Eye (tissue), 1 donor: ENCODE measurements at regions not wholly inside any gene's neighbourhood (a gene's known extent, or its start where the extent isn't known, plus 50 kb on each side); places are given as distances from the start of the nearest gene placed in this dataset.
"Not testable (repeated sequence)": the region's sequence is repeated elsewhere in the genome, so short reads cannot be mapped to it uniquely, and the experiment has no call there.

Experiments
- DNase-seq: peaks from one replicate; pipeline ENCODE4 v3.0.0-alpha.2; 2015

DNA sequence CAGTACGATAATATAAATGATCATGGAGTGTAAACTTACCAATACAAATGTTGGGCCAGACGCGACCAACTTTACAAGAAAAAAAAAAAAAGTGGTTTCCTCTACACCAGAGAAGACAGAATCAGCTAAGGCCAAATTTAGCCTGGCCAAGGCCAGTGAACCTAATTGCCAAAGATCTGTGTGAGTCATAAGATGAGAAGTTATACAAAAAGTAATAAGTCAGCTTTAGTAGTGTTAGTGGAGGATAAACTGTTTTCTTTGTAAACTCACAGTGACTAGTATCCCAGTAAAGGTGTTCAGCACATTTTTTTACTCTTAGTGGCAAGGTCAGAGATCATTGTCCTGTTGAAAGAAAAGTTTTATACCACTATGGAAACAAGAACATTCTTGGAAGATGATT lies 531.4 kb upstream of the TECRL start:
- DNase-seq = no peak

DNA sequence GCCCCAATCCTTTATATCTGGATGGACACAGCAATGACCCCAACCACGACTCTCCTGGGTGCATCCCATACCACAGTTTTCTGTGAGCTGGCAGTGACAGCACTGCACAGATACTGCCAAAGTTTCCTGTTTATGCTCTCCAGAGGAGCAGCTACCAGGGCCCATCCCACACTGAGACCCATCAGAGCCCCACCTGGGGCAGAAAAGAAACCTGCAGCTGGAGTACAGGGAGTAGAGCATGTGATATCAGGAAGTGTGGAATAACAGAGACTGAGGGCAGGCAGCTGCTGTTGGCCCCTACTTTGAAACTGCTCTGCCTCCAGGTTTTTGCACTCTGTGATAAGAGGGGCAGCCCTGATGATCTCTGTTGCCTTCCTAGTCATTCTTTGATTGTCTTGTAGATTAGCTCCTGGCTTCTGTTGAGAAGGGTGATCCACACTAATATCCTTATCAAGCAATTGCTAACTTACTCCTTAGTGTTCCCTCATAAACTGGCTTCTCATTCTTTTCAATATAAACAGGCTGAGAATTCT lies 526.3 kb upstream of the TECRL start:
- no peak for DNase-seq

DNA sequence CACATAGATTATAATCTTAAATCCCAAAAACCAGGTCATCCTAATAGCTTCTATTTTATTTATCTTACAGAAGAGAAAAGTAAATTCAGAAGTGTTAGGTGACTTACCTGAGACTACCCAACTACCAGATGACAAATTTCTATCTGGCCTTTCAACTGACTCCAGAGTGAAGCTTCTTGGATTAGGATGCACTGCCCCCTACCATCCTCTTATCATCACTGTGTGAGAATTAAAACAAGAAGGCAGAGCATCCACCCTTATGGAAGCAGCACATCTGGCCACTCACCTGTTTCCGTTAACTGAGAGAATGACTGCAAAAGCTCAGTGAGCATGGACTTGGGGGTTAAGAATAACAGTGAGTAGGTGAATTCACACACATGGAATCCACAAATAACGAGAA lies 502.6 kb upstream of the TECRL start:
- DNase-seq = no peak

DNA sequence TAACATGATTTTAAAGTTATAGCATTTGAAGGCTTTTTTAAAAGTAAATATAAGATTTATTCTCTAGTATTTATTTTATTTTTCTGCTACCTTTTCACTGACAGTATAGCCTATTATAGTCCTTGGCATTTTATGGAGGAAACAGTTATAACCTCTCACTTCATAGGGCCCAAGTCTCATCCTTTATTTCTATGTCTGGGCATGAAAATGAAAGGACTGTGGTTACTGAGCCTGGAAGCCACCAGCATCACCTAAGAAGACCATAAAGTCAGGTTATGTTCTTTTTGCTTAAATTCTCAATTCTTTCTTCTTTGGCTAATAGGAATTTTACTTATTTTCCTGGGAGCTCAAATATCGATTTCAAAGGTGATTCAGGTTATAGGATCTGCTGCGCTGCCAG lies 494.7 kb upstream of the TECRL start:
- DNase-seq = no peak

DNA sequence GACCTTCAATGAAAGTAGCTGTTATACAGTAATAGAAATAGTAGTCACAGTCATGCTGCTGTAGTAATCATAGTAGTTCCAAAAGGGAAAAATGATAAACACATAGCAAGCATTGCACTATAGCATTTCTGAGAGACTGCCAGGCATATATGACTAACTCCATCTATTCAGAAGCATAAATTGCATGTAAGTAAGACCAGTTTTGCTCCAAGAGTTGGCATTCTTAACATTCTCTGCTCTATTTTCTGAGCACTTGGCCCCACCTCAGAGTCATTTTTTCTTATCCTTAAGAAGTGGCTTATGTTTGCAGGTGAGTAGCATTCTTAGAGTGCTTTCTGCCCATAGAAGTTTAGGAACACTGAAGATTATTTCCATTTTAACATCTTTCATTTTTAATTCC lies 490.3 kb upstream of the TECRL start:
- DNase-seq = no peak

DNA sequence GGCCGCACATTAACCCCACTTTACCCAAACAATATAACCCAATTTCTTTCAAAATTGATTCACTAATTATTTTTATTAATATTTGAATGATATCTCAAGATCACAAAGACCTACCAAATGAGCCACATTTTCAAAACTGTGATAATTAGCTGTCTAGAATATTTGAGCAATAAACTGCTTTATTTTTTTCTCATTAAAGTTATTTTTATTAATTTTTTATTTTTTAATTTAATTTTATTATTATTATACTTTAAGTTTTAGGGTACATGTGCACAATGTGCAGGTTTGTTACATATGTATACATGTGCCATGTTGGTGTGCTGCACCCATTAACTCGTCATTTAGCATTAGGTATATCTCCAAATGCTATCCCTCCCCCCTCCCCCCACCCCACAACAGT lies 489.8 kb upstream of the TECRL start:
- not testable (repeated sequence) for DNase-seq

DNA sequence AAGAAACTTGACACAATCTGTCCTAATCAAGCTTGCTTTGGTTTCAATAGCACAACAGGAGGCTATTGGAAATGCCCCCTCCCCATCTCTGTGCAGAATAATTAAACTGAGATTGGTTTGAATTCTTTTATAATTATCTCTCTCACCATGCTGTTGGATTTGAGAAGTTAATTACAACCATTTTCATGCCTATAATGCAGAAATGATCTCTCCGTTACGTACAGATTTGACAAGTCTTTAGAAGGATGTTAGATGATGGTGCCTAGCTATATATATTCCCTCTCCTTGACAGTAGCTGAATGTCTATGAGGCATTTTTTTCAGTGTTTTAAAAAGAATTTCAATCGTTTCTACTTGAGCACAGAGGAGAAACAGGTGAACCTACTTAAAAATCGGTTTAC lies 488.4 kb upstream of the TECRL start:
- DNase-seq = peak; percentile 29

DNA sequence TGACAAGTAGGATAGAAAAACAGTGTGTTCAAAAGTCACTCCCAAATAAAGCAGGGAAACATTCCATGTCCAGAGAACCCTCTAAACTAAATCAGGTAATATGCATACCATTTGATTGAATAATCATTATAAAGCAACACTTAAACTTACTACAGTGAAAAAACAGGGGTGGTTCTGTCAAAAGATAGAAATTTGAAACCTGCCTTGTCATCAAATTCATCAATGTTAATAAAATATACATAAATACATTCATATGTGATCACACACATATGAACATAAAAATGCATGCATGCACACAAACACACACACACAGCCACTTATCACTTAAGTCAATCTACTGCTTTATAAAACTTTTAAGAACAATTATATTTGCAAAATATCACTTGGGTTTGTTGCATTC lies 485.8 kb upstream of the TECRL start:
- no peak for DNase-seq

DNA sequence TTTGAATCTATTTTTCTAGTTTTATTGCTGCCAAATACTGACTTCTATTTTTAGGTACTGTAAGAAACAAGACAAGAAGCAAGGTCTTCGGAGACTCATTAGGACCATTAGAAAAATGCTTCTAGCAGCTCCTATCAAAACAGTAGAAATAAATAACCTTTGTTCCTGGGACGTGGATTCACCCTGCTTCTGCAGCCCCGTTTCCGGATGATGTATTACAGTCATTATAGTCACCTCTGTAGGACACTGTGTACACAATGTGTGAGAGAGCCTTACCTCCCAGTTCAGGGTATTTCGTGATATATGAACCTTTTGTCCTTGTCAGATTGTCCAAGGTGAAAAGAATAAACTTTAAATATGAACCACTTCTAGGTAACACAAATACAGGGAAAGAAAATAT lies 484.0 kb upstream of the TECRL start:
- no peak for DNase-seq

DNA sequence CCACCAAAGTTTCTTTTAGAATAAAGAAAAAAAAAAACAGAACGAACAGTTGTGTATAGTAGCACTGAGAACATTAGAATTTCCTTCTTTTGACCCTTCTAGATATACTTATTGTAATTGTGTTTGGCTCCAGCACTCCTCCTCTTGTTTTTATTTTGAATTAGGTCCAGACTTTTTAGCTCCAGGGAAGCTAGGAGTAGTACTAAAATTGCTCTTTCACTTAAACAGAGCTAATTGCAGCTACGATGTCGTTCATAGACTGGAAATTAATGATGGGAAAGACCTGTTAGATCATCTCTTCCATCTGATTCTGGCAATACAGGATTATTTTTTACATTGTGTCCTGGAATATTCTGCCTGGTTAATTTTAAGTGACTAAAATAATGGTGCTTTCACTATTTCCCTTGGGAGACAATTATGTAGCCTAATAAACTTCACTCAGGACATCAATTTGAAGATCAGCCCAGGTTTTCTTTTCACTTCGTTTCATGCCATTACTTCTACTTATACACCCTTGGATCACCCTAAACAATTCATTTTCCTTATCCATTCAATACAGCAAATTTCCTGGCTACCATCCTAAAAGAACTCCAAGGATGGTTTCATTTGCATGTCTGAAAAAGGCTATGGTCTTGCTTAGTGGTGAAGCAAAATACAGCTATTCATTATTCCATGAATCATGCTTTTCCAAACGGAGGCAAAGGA lies 480.8 kb upstream of the TECRL start:
- no peak for DNase-seq

DNA sequence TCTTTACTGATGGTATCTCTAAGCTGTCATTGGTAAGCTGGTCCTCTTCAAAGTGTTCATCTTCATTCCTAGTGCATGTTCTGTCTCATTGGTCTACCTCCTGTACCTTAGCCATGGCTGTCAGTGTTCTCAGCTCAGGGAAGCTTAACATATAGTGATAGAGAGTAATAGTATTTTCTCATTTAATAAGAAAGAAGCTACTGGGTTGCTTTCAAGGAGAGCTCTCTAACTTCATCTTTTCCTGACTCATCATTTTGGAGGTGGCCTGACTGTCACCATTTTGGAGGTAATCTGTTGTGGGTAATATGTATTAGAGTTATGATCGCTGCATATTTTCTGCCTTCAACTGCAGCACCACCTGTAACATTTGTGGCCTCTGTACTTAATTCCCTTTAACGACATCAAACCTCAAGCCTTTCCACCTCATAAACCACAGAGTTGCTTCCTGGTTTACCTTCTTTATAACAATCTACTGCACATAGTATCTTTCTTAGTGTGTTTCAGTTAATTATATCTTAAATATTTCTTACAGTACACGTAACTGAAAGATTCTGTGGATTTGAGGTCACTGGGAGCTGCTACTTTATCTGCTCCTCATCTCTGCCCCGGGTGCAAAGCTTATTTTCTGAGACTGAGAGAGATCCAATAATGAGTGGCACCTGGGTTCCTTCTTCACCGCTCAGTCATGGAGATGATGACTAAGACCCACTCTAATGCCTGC lies 474.0 kb upstream of the TECRL start:
- no peak for DNase-seq

DNA sequence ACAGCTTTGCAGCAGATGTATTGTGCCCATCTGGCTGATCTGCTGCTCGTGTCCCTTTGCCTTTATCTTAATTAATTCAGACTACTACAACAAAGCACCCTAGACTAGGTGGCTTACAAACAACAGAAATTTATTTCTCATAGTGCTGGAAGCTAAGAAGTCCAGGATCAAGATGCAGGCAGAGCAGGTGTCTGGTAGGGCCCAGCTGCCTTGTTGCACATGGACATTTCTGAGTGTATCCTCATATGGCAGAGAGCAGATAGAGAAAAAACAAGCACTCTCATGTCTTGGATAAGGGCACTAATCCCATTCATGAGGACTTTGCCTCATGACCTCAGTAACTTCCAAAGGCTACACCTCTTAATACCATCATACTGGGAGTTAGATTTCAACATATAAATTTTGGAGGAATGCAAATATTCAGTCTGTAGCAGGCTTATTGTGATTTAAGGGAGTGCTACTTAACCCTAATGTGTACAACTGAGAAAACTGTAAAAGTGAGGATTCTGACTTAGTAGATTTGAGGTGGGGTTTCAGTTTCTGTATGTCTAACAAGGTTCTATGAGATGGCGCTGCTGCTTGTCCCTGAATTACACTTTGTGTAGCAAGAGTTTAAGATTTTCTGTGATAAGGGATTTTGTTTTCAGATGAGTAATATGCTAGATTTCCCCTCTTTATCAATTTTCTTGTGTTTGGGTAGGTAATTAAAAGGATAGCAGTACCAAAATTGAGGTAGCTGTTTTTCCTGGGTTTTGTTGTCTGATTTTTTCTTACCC lies 473.2 kb upstream of the TECRL start:
- DNase-seq = peak; percentile 38

DNA sequence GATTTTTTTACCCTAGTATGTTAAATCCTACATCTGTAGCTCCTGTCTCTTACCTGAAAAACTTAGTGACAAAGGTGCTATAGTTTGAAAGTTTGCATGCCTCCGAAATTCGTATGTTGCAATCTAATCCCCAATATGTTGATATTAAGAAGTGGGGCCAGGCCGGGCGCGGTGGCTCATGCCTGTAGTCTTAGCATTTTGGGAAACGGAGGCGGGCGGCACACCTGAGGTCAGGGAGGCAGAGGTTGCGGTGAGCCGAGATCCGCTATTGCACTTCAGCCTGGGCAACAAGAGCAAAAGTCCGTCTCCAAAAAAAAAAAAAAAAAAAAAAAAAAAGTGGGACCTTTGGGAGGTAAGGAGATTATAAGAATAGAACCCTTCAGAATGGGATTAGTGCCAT lies 471.3 kb upstream of the TECRL start:
- no peak for DNase-seq

DNA sequence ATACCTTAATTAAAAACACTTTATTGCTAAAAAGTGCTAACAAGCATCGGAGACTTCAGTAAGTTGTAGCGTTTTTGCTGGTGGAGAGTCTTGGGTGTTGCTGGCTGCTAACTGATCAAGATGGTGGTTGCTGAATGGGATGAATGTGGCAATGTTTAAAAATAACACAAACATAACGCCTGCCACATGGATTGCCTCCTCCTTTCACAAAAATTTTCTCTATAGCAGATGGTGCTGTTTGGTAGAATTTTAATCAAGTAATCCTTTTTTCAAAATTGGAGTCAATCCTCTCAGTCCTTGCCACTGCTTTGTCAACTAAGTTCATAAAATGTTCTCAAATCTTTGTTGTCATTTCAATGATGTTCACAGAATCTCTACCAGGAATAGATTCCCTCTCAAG lies 466.8 kb upstream of the TECRL start:
- DNase-seq = no peak

DNA sequence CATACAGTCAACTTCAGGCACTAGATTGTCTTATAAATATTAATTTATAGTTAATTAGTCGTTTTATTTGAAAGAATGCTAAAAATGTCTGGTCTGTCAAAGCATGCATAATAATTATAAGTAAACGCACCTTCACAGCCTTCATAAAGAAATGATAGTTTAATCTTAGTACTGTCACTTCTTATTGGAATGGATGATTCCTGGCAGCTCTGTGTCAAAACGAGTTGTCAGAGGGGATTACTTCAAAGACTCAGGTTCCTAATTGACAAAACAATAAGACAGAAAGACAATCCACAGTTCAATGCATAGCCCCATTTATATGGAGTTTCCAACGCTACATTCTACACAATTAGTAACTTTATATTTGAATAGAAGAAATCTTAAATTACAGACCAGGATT lies 461.3 kb upstream of the TECRL start:
- DNase-seq = peak; percentile 25

DNA sequence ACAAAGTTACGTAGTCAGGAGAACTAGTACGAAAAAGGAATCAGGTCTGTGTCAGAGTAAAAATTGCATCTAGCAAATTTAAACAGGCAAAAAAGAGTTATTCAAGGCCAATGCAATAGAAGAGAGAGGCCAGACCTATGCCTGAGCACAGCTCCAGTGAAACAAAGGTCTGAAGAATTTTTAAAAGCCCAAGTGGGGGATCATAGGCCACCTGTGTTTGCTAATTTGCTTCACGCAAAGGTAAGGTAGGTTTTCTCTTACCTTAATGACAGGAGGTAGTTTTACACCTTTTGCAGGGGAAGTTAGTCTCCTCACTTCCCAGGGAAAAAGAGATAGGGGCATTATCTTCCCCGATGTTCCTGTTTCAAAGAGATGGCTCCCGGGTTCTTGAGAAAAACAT lies 448.6 kb upstream of the TECRL start:
- DNase-seq = no peak

DNA sequence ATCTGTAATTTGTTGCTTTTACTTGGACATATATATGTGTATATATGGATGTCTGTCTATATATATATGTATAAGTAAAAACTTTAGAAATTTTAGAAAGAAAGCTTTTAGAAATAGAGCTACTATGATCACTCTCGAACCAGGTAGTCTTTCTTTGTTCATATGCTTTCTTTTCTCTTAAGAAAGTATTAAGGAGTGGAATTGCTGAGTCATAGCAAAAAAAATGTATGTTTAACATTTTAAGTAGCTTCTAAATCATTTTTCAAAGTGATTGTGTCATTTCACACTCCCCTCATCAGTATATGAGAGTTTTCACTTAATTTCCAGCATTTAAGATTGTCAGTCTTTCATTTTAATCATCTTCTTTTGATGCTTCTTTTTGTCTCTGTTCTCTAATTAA lies 447.9 kb upstream of the TECRL start:
- DNase-seq = no peak

DNA sequence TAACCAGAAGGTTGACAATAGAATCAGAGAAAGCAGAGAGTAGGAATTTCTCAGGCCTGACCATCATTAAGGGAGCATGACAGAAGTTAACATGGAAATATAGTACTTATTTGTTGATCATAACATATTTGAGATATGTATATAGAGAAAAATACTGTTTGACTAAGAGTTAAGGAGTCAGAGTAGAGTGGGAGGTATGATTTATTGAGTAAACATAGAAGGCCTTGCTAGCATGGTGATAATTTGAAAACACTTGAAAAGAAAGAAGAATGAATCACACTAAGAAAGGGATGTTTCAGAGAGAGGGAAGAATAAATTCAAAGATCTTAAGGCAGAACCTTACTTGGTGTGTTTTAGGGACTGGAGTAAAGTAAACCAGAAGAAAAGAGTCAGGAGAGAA lies 437.2 kb upstream of the TECRL start:
- DNase-seq = no peak

DNA sequence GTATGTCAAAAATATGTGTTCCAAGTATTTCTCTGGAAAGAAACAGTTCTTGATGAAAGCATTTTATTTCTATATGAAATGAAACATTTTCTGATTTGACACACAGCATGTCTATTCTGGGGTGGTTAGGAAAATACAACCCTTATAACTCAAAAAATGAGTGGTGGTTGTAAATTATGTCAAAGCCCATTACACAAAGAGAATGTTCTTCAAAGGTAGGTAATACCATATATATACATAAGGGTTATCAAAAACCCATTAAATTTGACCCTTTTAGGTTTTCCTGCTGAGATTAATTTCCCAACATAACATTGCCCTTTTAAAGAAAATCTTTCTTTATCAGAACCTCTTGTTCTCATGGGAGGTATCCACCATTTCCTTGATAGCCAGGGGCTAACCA lies 420.5 kb upstream of the TECRL start:
- DNase-seq = no peak

DNA sequence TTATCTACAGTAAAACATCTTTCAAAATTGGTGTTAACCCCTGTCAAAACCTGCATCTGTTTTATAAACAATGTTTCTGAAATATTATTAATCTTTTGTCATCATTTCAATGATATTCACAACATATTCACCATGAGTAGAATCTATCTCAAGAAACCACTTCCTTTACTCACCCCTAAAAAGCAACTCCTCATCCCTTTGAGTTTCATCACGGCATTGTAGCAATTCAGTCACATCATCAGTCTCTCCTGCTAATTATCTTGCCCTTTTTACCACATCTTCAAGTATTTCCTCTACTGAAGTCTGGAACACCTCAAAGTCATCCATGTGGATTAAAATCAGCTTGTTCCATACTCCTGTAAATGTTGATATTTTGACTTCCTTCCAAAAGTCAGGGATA lies 415.3 kb upstream of the TECRL start:
- DNase-seq = no peak

DNA sequence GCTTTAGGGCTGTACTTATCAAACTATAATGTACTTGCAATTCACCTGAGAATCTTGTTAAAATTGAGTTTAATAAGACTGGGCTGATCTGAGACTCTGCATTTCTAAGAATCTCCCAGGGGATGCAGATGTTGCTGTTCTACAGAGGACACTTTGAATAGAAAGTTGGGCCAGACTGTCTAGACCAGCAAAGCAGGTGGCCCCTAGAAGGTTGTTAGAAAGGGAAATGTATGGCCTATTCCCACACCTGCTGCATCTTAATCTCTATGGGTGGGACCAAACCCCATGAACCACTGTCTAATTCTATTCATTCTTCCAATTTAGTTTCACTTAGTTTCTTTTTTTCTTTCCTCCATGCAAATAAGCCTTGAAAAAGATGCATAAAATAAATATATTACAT lies 413.2 kb upstream of the TECRL start:
- no peak for DNase-seq

DNA sequence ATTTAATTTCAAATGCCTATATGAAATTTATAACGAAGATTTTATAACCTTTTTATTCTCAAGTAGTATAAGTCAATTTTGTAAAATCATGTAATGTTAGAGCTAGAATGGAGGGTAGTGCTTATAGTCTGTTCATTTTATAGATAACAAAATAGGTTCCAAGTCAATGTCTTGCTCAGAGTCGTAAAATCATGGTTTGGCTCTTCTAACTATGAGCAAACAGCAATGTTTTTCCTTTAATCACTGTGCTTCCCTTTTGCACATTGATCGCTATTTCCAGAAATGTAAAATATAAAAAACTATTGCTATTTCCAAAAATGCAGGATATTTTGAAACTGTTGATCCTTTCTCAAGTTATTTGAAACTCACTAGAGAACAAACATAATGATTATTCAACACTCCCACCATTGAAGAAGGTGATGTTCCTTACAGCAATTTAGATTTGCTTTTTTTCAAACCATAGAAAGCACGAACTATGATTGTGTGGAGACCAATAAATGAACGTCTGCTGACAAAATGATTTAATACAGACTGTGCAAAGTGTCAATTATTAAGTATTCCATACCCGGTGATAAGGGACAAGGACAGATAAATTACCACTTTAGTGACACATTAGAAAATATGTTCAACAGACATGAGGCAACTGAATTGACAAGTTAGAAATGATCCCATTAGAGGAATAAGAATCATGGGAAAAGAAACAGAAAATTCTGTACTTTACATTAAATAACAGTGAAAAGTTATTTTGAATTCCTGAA lies 412.1 kb upstream of the TECRL start:
- DNase-seq = no peak

DNA sequence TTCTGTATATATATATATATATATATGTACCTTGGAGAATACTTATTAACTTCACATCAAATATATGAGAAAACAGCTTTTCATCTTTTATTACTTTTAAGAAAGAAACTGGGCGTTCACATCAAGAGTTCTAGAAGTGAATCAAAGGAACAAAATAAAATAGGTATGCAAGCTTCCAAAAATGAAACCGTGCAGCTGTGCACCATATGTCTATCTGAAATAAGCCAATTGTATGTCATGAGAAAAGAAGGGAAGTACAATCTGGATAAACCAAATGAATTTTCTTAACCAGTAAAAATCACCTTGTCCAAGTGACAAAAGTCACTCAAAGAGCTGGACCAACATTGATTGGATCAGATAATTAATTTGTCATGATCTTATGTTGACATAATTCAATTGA lies 405.4 kb upstream of the TECRL start:
- no peak for DNase-seq
